ENCODE measurements at regions not wholly inside any gene's neighbourhood (a gene's known extent, or its start where the extent isn't known, plus 50 kb on each side); places are given as distances from the start of the nearest gene placed in this dataset.

DNA sequence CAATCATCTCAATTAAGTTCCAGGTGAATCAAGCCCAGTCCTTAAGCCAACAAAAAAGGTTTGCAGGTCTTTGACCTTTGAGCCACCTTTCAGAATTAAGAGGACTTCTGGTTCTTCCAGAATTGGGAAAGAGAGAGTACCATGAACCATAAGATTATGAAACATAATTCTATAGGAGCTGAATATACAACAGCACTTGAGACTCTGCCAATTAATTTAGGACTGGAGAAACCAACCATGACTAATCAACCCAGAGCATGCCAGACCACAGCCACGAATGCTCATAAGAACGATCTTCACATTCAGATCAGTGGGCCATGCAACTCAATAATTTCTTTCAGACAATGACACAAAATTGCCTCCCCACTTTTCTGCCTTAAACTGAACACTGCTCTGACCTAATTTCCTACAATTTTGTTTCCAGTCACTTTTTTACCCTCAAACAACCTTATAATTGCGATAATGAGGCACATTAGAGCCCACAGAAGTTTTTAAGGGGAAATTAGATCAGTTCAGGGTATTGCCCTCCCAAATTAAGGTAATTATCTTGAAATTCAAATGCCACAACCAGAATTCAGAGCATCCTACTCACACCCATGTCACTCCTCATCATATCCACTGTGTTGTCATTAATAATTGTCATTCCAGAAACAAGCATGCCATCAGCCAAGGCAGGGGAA is 213.4 kb downstream of the ATPSCKMT start:
- no peaks in the 10 kb centered on the region for H3K36me3 ChIP-seq (replicated peaks in 1 of 2; ENCODE audit: control extremely low read depth in 1 of 2, control insufficient read depth in 1 of 2, extremely low read depth in 1 of 2, insufficient read depth in 2 of 2, low read length in 1 of 2)
- H3K4me2 ChIP-seq (replicated peaks; ENCODE audit: low read depth, low read length, poor library complexity, severe bottlenecking), result no peak overlapping the region
- intact Hi-C loops (cut with micrococcal nuclease), result no loop called here
- DNase-seq (no peak), ATAC-seq (ENCODE audit: low read depth) (no peak)
- Mint-ChIP-seq H3K4me1 (no peaks in the 10 kb centered on the region), H3K27me3 (no peaks in the 10 kb centered on the region), H3K27ac (no peak overlapping the region), H3K9me3 (ENCODE audit: insufficient read depth) (peaks cover 3% of the 10 kb centered on the region), H3K4me3 (no peak overlapping the region)
- H2AFZ ChIP-seq (ENCODE audit: insufficient read depth, low read depth, low read length, poor library complexity, severe bottlenecking), result no peak overlapping the region
- H3K27ac ChIP-seq (ENCODE audit: low read length in 2 of 2), result no peak overlapping the region
- no peak overlapping the region for H3K9ac ChIP-seq (ENCODE audit: low read length)
- no peaks in the 10 kb centered on the region for H3K79me2 ChIP-seq (ENCODE audit: control insufficient read depth, insufficient read depth, low read length)
- 77% methylated on average over 2 of the region's 3 CpGs for WGBS (ENCODE audit: insufficient coverage)
- H3K27me3 ChIP-seq (replicated peaks in 1 of 4; ENCODE audit: control extremely low read depth in 1 of 4, control insufficient read depth in 3 of 4, insufficient read depth in 4 of 4, low read length in 3 of 4), result no peaks in the 10 kb centered on the region
- ChIA-PET POLR2A (no interaction called here), CTCF (no interaction called here)
- no peaks in the 10 kb centered on the region for H3K4me1 ChIP-seq (ENCODE audit: control insufficient read depth in 2 of 2, insufficient read depth in 2 of 2, low read length in 2 of 2)
- peaks cover 0 to 5% (median 0%) of the 10 kb centered on the region in 3 donors for H3K9me3 ChIP-seq (ENCODE audit: control extremely low read depth in 1 of 3, control insufficient read depth in 2 of 3, insufficient read depth in 1 of 3, low read length in 2 of 3)
- no peak for TF ChIP-seq EZH2 (IDR thresholded peaks at IDR 0.05; ENCODE audit: borderline replicate concordance, insufficient read depth, low read depth, low read length, poor library complexity, severe bottlenecking)
- TF ChIP-seq, protein P1, sequence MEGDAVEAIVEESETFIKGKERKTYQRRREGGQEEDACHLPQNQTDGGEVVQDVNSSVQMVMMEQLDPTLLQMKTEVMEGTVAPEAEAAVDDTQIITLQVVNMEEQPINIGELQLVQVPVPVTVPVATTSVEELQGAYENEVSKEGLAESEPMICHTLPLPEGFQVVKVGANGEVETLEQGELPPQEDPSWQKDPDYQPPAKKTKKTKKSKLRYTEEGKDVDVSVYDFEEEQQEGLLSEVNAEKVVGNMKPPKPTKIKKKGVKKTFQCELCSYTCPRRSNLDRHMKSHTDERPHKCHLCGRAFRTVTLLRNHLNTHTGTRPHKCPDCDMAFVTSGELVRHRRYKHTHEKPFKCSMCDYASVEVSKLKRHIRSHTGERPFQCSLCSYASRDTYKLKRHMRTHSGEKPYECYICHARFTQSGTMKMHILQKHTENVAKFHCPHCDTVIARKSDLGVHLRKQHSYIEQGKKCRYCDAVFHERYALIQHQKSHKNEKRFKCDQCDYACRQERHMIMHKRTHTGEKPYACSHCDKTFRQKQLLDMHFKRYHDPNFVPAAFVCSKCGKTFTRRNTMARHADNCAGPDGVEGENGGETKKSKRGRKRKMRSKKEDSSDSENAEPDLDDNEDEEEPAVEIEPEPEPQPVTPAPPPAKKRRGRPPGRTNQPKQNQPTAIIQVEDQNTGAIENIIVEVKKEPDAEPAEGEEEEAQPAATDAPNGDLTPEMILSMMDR (IDR thresholded peaks at IDR 0.05), result no peak
- no peak overlapping the region for H3K4me3 ChIP-seq (ENCODE audit: control extremely low read depth in 1 of 5, extremely low read depth in 1 of 5, insufficient read depth in 1 of 5, low read depth in 2 of 5, low read length in 4 of 5)
- no peaks in the 10 kb centered on the region for H4K20me1 ChIP-seq (ENCODE audit: control insufficient read depth, insufficient read depth, low read length, poor library complexity, severe bottlenecking)

DNA sequence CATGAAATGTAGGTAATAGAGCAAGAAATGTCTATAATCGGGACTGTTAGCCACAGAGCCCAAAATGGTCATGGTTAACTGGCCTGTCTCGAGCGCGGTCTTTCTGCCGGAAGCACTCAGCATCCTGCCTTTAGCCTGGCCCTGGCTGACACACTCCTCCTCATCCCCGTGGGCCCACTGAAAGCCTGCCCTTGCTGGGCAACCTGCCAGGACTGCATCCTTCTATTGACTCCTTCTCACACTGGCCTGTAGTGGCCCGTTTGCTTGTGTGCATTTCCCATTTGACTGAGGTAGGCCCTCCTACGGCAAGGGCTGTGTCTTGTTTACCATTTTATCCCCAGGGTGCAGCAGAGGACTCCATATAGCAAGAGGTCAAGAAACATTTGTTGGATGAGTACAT is 215.7 kb downstream of the ATPSCKMT start:
- CTCF ChIA-PET, result no interaction called here
- no peak overlapping the region for H3K4me3 ChIP-seq (ENCODE audit: control extremely low read depth in 1 of 5, extremely low read depth in 1 of 5, insufficient read depth in 1 of 5, low read depth in 2 of 5, low read length in 4 of 5)
- H3K27me3 Mint-ChIP-seq, result no peaks in the 10 kb centered on the region
- no peaks in the 10 kb centered on the region for H3K4me1 Mint-ChIP-seq
- no peak overlapping the region for H3K9ac ChIP-seq (ENCODE audit: low read length)
- H3K79me2 ChIP-seq (ENCODE audit: control insufficient read depth, insufficient read depth, low read length), result no peaks in the 10 kb centered on the region
- no peaks in the 10 kb centered on the region for H3K36me3 ChIP-seq (replicated peaks in 1 of 2; ENCODE audit: control extremely low read depth in 1 of 2, control insufficient read depth in 1 of 2, extremely low read depth in 1 of 2, insufficient read depth in 2 of 2, low read length in 1 of 2)
- intact Hi-C loops (cut with micrococcal nuclease), result no loop called here
- TF ChIP-seq, protein P1 (IDR thresholded peaks at IDR 0.05), result no peak
- no peak for TF ChIP-seq EZH2 (IDR thresholded peaks at IDR 0.05; ENCODE audit: borderline replicate concordance, insufficient read depth, low read depth, low read length, poor library complexity, severe bottlenecking)
- H3K27ac Mint-ChIP-seq, result no peak overlapping the region
- H3K27ac ChIP-seq (ENCODE audit: low read length in 2 of 2), result no peak overlapping the region
- no peak overlapping the region for H3K4me3 Mint-ChIP-seq
- no peaks in the 10 kb centered on the region for H3K4me1 ChIP-seq (ENCODE audit: control insufficient read depth in 2 of 2, insufficient read depth in 2 of 2, low read length in 2 of 2)
- no peak for ATAC-seq (ENCODE audit: low read depth)
- H3K4me2 ChIP-seq (replicated peaks; ENCODE audit: low read depth, low read length, poor library complexity, severe bottlenecking), result no peak overlapping the region
- H4K20me1 ChIP-seq (ENCODE audit: control insufficient read depth, insufficient read depth, low read length, poor library complexity, severe bottlenecking), result no peaks in the 10 kb centered on the region
- DNase-seq, result no peak
- peaks cover 3% of the 10 kb centered on the region for H3K9me3 Mint-ChIP-seq (ENCODE audit: insufficient read depth)
- H2AFZ ChIP-seq (ENCODE audit: insufficient read depth, low read depth, low read length, poor library complexity, severe bottlenecking), result no peak overlapping the region
- POLR2A ChIA-PET, result no interaction called here
- peaks cover 0 to 9% (median 0%) of the 10 kb centered on the region in 3 donors for H3K9me3 ChIP-seq (ENCODE audit: control extremely low read depth in 1 of 3, control insufficient read depth in 2 of 3, insufficient read depth in 1 of 3, low read length in 2 of 3)
- 78% methylated on average over 7 of the region's 8 CpGs for WGBS (ENCODE audit: insufficient coverage)
- no peaks in the 10 kb centered on the region for H3K27me3 ChIP-seq (replicated peaks in 1 of 4; ENCODE audit: control extremely low read depth in 1 of 4, control insufficient read depth in 3 of 4, insufficient read depth in 4 of 4, low read length in 3 of 4)

Measured in B cell (primary cell).